Natural killer cell (primary cell): ENCODE measurements at regions not wholly inside any gene's neighbourhood (a gene's known extent, or its start where the extent isn't known, plus 50 kb on each side); places are given as distances from the start of the nearest gene placed in this dataset.

Experiments used
- ATAC-seq, 3 donors: fragments of 150-1000 bp in 2 of 3; fragments of 200-7000 bp in 1 of 3; cut with Tn5 transposase; 1 replicate in 1 of 3; 2 replicates in 2 of 3; pipeline ENCODE4 v1.10.0; 2021; ENCODE audit warnings: mild to moderate bottlenecking in 2 of 3, moderate library complexity in 2 of 3
- DNase-seq, 2 donors: peaks; one replicate each; pipeline versions ENCODE4 v3.0.0 to v3.0.0-alpha.2; 2013 to 2021; ENCODE audit warnings: mixed read lengths in 1 of 2
- H3K27ac ChIP-seq: one replicate; pipeline ENCODE4 v1.5.1; 2013; ENCODE audit warnings: mild to moderate bottlenecking, low read length
- H3K27me3 ChIP-seq: one replicate; pipeline ENCODE4 v1.6.1; 2013; ENCODE audit warnings: low read length; ENCODE audit not compliant: control insufficient read depth, insufficient read depth
- H3K36me3 ChIP-seq: one replicate; pipeline ENCODE4 v1.6.1; 2013; ENCODE audit warnings: low read length; ENCODE audit not compliant: control insufficient read depth, insufficient read depth
- H3K4me1 ChIP-seq: one replicate; pipeline ENCODE4 v1.6.1; 2013; ENCODE audit warnings: low read length; ENCODE audit not compliant: control insufficient read depth, insufficient read depth
- H3K4me3 ChIP-seq: one replicate; pipeline ENCODE4 v1.5.1; 2013; ENCODE audit warnings: low read length
- H3K9me3 ChIP-seq: one replicate; pipeline ENCODE4 v1.6.1; 2013; ENCODE audit warnings: low read length; ENCODE audit not compliant: control insufficient read depth, insufficient read depth
- H3K27ac Mint-ChIP-seq, 2 donors: one replicate each; pipeline ENCODE4 v1.8.0; 2022; ENCODE audit warnings: mild to moderate bottlenecking in 2 of 2, mixed read lengths in 2 of 2, moderate library complexity in 1 of 2
- H3K27me3 Mint-ChIP-seq, 2 donors: one replicate each; pipeline ENCODE4 v1.8.0; 2022; ENCODE audit warnings: low read depth in 2 of 2, mixed read lengths in 2 of 2
- H3K36me3 Mint-ChIP-seq: one replicate; pipeline ENCODE4 v1.8.0; 2022; ENCODE audit warnings: mixed read lengths
- H3K4me1 Mint-ChIP-seq, 2 donors: one replicate each; pipeline ENCODE4 v1.8.0; 2022; ENCODE audit warnings: mixed read lengths in 2 of 2
- H3K4me3 Mint-ChIP-seq: one replicate; pipeline ENCODE4 v1.8.0; 2022; ENCODE audit warnings: mild to moderate bottlenecking, moderate library complexity, mixed read lengths
- H3K9me3 Mint-ChIP-seq, 2 donors: one replicate each; pipeline ENCODE4 v1.8.0; 2022; ENCODE audit warnings: mixed read lengths in 2 of 2
- CTCF ChIP-seq: fragments of 200-600 bp; IDR thresholded peaks from one replicate; pipeline ENCODE4 v1.8.0; 2022; ENCODE audit warnings: antibody characterized with exemption
- WGBS: methylation state at CpG from one replicate; pipeline ENCODE4 v1.1.7; 2013; ENCODE audit warnings: missing lambda C conversion rate; ENCODE audit not compliant: insufficient coverage; 5-methylcytosine and 5-hydroxymethylcytosine counted together
- intact Hi-C: fragments of 100-400 bp; cut with micrococcal nuclease; formaldehyde crosslinking; loops from one replicate; pipeline ENCODE4 v1.14.2; 2022

- Mint-ChIP-seq H3K27me3 (peaks cover 6 to 10% of the 10 kb centered on the region in 2 donors), H3K4me3 (no peak overlapping the region), H3K36me3 (no peaks in the 10 kb centered on the region), H3K9me3 (no peaks in the 10 kb centered on the region), H3K4me1 (no peaks in the 10 kb centered on the region), H3K27ac (no peak overlapping the region)
- DNase-seq (no peak), ATAC-seq (no peak)
- Histone ChIP-seq H3K9me3 (no peaks in the 10 kb centered on the region), H3K27ac (no peak overlapping the region), H3K27me3 (no peaks in the 10 kb centered on the region), H3K4me3 (no peak overlapping the region), H3K36me3 (no peaks in the 10 kb centered on the region), H3K4me1 (no peaks in the 10 kb centered on the region)
- TF ChIP-seq CTCF = no peak
- intact Hi-C loops = no loop called here
- WGBS = 97% methylated on average over 6 of the region's 6 CpGs
Measured at GRCh38 chr5:143618141-143618540, 193.8 kb upstream of the HMHB1 start.

- Histone ChIP-seq H3K27ac (no peak overlapping the region), H3K9me3 (no peaks in the 10 kb centered on the region), H3K36me3 (no peaks in the 10 kb centered on the region), H3K27me3 (no peaks in the 10 kb centered on the region), H3K4me1 (no peaks in the 10 kb centered on the region), H3K4me3 (no peak overlapping the region)
- no peaks in the 10 kb centered on the region for H3K36me3 Mint-ChIP-seq
- no peak for TF ChIP-seq CTCF
- H3K4me1 Mint-ChIP-seq = no peaks in the 10 kb centered on the region
- H3K4me3 Mint-ChIP-seq = no peak overlapping the region
- H3K27me3 Mint-ChIP-seq = peaks cover 6 to 10% of the 10 kb centered on the region in 2 donors
- DNase-seq (no peak), ATAC-seq (no peak)
- H3K9me3 Mint-ChIP-seq = no peaks in the 10 kb centered on the region
- no peak overlapping the region for H3K27ac Mint-ChIP-seq
- 56% methylated on average over 1 of the region's 4 CpGs for WGBS
- intact Hi-C loops = no loop called here
Measured at GRCh38 chr5:143614831-143615230, 197.1 kb upstream of the HMHB1 start.

GRCh38 chr5:143613329-143613728, 198.6 kb upstream of the HMHB1 start:
- Histone ChIP-seq H3K4me1 (no peaks in the 10 kb centered on the region), H3K36me3 (no peaks in the 10 kb centered on the region), H3K27ac (no peak overlapping the region), H3K4me3 (no peak overlapping the region), H3K27me3 (no peaks in the 10 kb centered on the region), H3K9me3 (no peaks in the 10 kb centered on the region)
- DNase-seq (no peak), ATAC-seq (no peak)
- Mint-ChIP-seq H3K9me3 (peaks cover 0 to 3% of the 10 kb centered on the region in 2 donors), H3K4me1 (no peaks in the 10 kb centered on the region), H3K4me3 (no peak overlapping the region), H3K27ac (no peak overlapping the region), H3K36me3 (peaks cover 7% of the 10 kb centered on the region), H3K27me3 (no peaks in the 10 kb centered on the region)
- 94% methylated on average over 2 of the region's 3 CpGs for WGBS
- intact Hi-C loops = no loop called here
- TF ChIP-seq CTCF = no peak

GRCh38 chr5:143610946-143611345, 201.0 kb upstream of the HMHB1 start:
- no CpG with 5 or more reads among the region's 1 CpG for WGBS
- DNase-seq (no peak), ATAC-seq (no peak)
- Mint-ChIP-seq H3K27ac (no peak overlapping the region), H3K27me3 (no peaks in the 10 kb centered on the region), H3K36me3 (peaks cover 7% of the 10 kb centered on the region), H3K9me3 (peaks cover 2 to 3% of the 10 kb centered on the region in 2 donors), H3K4me1 (peaks cover 7 to 8% of the 10 kb centered on the region in 2 donors), H3K4me3 (no peak overlapping the region)
- Histone ChIP-seq H3K4me1 (no peaks in the 10 kb centered on the region), H3K4me3 (no peak overlapping the region), H3K36me3 (no peaks in the 10 kb centered on the region), H3K27me3 (no peaks in the 10 kb centered on the region), H3K9me3 (no peaks in the 10 kb centered on the region), H3K27ac (no peak overlapping the region)
- TF ChIP-seq CTCF = no peak
- intact Hi-C loops = no loop called here
